Stomach (tissue), 8 donors: ENCODE measurements at regions not wholly inside any gene's neighbourhood (a gene's known extent, or its start where the extent isn't known, plus 50 kb on each side); places are given as distances from the start of the nearest gene placed in this dataset.

ENCODE experiments used
- DNase-seq, 2 donors: peaks; one replicate each; pipeline versions ENCODE4 v3.0.0 to v3.0.0-alpha.2; 2013 to 2019
- H3K27ac ChIP-seq, 5 donors: fragments of 200-600 bp in 4 of 5; sonication (generic) in 4 of 5; one replicate each; pipeline ENCODE4 v1.5.1; 2013 to 2019; ENCODE audit warnings: mild to moderate bottlenecking in 1 of 5, moderate library complexity in 1 of 5
- H3K27me3 ChIP-seq, 3 donors: fragments of 200-600 bp; sonication (generic); one replicate each; pipeline ENCODE4 v1.5.1; 2017 to 2019; ENCODE audit warnings: mixed run types in 1 of 3
- H3K36me3 ChIP-seq, 4 donors: fragments of 200-600 bp; sonication (generic); 1 replicate in 3 of 4; 2 replicates in 1 of 4; pipeline ENCODE4 v1.5.1; 2016 to 2019
- H3K4me1 ChIP-seq, 4 donors: fragments of 200-600 bp; sonication (generic); one replicate each; pipeline ENCODE4 v1.5.1; 2016 to 2019
- H3K4me3 ChIP-seq, 4 donors: fragments of 200-600 bp; sonication (generic) in 3 of 4; one replicate each; pipeline ENCODE4 v1.5.1; 2016 to 2019; ENCODE audit warnings: mild to moderate bottlenecking in 1 of 4
- H3K9me3 ChIP-seq, 4 donors: fragments of 200-600 bp; sonication (generic); one replicate each; pipeline ENCODE4 v1.5.1; 2016 to 2019
- CTCF ChIP-seq, 7 experiments: fragments of 450-650 bp in 4 of 7; fragments of 200-600 bp in 3 of 7; sonication (generic) in 3 of 7; IDR thresholded peaks; one replicate each; pipeline ENCODE4 v1.5.1; 2016 to 2019; ENCODE audit warnings: antibody characterized with exemption in 7 of 7, control low read depth in 2 of 7, mild to moderate bottlenecking in 1 of 7
- EP300 ChIP-seq: sonication (generic); formaldehyde crosslinking; IDR thresholded peaks from one replicate; pipeline ENCODE4 v1.6.1; 2017; ENCODE audit warnings: antibody characterized with exemption
- POLR2A ChIP-seq, 4 donors: fragments of 450-650 bp; IDR thresholded peaks; one replicate each; pipeline ENCODE4 v1.6.1; 2016; ENCODE audit warnings: antibody characterized with exemption in 4 of 4, control low read depth in 2 of 4, mild to moderate bottlenecking in 1 of 4, moderate library complexity in 1 of 4
- POLR2AphosphoS5 ChIP-seq, 3 donors: sonication (generic); formaldehyde crosslinking; IDR thresholded peaks; one replicate each; pipeline ENCODE4 v1.6.1; 2016; ENCODE audit warnings: antibody characterized with exemption in 3 of 3
- whole genome bisulfite sequencing, 5 donors: extraction: QIAGEN DNeasy Blood & Tissue Kit in 3 of 5; methylation state at CpG; one replicate each; pipeline versions ENCODE4 v1.1.5 to v1.1.7; 2013 to 2018; 5-methylcytosine and 5-hydroxymethylcytosine counted together
- intact Hi-C: fragments of 100-400 bp; cut with DNase I; formaldehyde crosslinking; loops from one replicate; pipeline ENCODE4 v1.15.1; 2023; ENCODE audit warnings: low total_unique reads
- donor health status: healthy with polysubstance abuse.
- donor health status: Bipolar disorder and iron deficiency.
- donor health status: healthy.

- no peak for DNase-seq
- H3K4me3 ChIP-seq = no peak overlapping the region
- WGBS, 5 donors = 91 to 99% (median 96%) methylated on average over 12 to 22 of the region's 22 CpGs; no CpG with 5 or more reads in 1 of the 5 donors
- H3K27ac ChIP-seq = no peak overlapping the region
- no peaks in the 10 kb centered on the region for H3K36me3 ChIP-seq
- peaks cover 0 to 6% (median 0%) of the 10 kb centered on the region in 3 donors for H3K27me3 ChIP-seq
- no peaks in the 10 kb centered on the region for H3K4me1 ChIP-seq
- intact Hi-C loops = no loop called here
- peaks cover 0 to 6% (median 0%) of the 10 kb centered on the region in 4 donors for H3K9me3 ChIP-seq
- TF ChIP-seq POLR2AphosphoS5 (IDR thresholded peaks at IDR 0.05) (no peak), EP300 (no peak), POLR2A (IDR thresholded peaks at IDR 0.05) (no peak), CTCF (IDR thresholded peaks at IDR 0.05) (no peak)
Measured at GRCh38 chr10:84571146-84571545, 242.8 kb downstream of the CCSER2 start.

DNA sequence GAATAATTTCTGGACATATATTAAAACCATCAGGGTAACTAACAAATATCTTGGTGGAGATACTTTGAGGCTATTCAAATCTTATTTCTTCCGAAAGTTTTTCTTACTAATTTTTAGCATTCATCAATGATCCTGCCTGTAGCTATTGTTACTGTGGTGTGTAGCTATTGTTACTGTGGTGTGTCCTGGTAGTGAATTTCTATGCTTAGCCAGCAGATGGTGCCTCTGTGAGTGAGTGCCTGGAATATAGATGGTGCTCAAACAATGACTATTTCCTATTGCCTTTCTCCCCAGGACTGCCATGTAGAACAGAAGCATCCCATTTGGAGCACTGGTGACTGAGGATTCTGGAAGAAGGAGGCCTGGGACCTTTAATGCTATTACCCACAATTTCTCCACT is 245.7 kb downstream of the CCSER2 start:
- no peaks in the 10 kb centered on the region for H3K4me1 ChIP-seq
- peaks cover 0 to 19% (median 6%) of the 10 kb centered on the region in 4 donors for H3K9me3 ChIP-seq
- no peak for DNase-seq
- H3K27ac ChIP-seq = no peak overlapping the region
- intact Hi-C loops = no loop called here
- 88 to 96% (median 93%) methylated on average over 1 of the region's 1 CpG for WGBS, 5 donors
- H3K27me3 ChIP-seq = peaks cover 0 to 4% (median 0%) of the 10 kb centered on the region in 3 donors
- TF ChIP-seq CTCF (IDR thresholded peaks at IDR 0.05) = no peak
- no peak for TF ChIP-seq POLR2A (IDR thresholded peaks at IDR 0.05)
- no peak for TF ChIP-seq POLR2AphosphoS5 (IDR thresholded peaks at IDR 0.05)
- TF ChIP-seq EP300 = no peak
- no peak overlapping the region for H3K4me3 ChIP-seq
- no peaks in the 10 kb centered on the region for H3K36me3 ChIP-seq

- no peak overlapping the region for H3K27ac ChIP-seq
- peaks cover 0 to 6% (median under 1%) of the 10 kb centered on the region in 4 donors for H3K9me3 ChIP-seq
- H3K4me1 ChIP-seq = no peaks in the 10 kb centered on the region
- no peaks in the 10 kb centered on the region for H3K27me3 ChIP-seq
- no peak for DNase-seq
- H3K4me3 ChIP-seq = no peak overlapping the region
- H3K36me3 ChIP-seq = no peaks in the 10 kb centered on the region
- WGBS, 5 donors = 67 to 80% (median 75%) methylated on average over 6 of the region's 6 CpGs
- TF ChIP-seq POLR2A (IDR thresholded peaks at IDR 0.05) (no peak), POLR2AphosphoS5 (IDR thresholded peaks at IDR 0.05) (no peak), CTCF (IDR thresholded peaks at IDR 0.05) (no peak), EP300 (no peak)
- intact Hi-C loops = no loop called here
Measured at GRCh38 chr10:84581976-84582375, 253.6 kb downstream of the CCSER2 start.

- no peak for DNase-seq
- Histone ChIP-seq H3K9me3 (no peaks in the 10 kb centered on the region), H3K36me3 (no peaks in the 10 kb centered on the region), H3K27me3 (no peaks in the 10 kb centered on the region), H3K4me1 (no peaks in the 10 kb centered on the region), H3K4me3 (no peak overlapping the region), H3K27ac (no peak overlapping the region)
- no peak for TF ChIP-seq EP300
- TF ChIP-seq CTCF (IDR thresholded peaks at IDR 0.05) = no peak
- TF ChIP-seq POLR2AphosphoS5 (IDR thresholded peaks at IDR 0.05) = no peak
- TF ChIP-seq POLR2A (IDR thresholded peaks at IDR 0.05) = no peak
- intact Hi-C loops = no loop called here
- WGBS, 5 donors = 31 to 41% (median 38%) methylated on average over 4 to 5 of the region's 5 CpGs
Measured at GRCh38 chr10:84583501-84583900, 255.1 kb downstream of the CCSER2 start.
